Ovary (tissue), 3 donors: ENCODE measurements at regions not wholly inside any gene's neighbourhood (a gene's known extent, or its start where the extent isn't known, plus 50 kb on each side); places are given as distances from the start of the nearest gene placed in this dataset.

Experiments used
- EP300 ChIP-seq: sonication (generic); formaldehyde crosslinking; IDR thresholded peaks from one replicate; pipeline ENCODE4 v1.6.1; 2017; ENCODE audit warnings: antibody characterized with exemption
- POLR2A ChIP-seq: fragments of 450-650 bp; IDR thresholded peaks from one replicate; pipeline ENCODE4 v1.6.1; 2017; ENCODE audit warnings: antibody characterized with exemption, mild to moderate bottlenecking, moderate library complexity
- TF ChIP-seq, protein P1 (sequence below), 3 donors: fragments of 450-650 bp in 2 of 3; fragments of 200-600 bp in 1 of 3; IDR thresholded peaks; one replicate each; pipeline versions ENCODE4 v1.5.1 to v1.8.0; 2016 to 2022; ENCODE audit warnings: antibody characterized with exemption in 3 of 3, mild to moderate bottlenecking in 1 of 3
- donor health status: DM: no; HTN: no; CAD: no.

DNA sequence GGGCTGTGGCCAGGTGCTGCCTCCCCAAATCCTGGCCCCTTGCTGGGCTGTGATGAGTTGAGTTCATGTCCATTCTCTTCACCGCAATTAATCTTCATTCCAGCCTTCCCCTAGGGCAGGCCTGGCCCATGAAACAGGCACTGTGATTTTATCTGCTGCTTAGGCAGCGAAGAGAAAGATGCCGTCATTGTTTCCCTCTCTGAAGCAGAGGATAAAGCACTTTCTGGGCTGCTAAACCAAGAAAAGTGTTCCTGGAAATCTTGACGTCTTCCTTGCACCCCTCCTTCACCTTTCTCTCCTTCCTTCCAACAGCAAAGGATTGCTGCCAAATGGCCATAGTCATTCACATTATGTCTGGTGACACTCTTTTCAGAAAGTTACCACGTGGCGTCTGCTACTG is 265.9 kb downstream of the ZEB1 start:
- TF ChIP-seq, protein P1, sequence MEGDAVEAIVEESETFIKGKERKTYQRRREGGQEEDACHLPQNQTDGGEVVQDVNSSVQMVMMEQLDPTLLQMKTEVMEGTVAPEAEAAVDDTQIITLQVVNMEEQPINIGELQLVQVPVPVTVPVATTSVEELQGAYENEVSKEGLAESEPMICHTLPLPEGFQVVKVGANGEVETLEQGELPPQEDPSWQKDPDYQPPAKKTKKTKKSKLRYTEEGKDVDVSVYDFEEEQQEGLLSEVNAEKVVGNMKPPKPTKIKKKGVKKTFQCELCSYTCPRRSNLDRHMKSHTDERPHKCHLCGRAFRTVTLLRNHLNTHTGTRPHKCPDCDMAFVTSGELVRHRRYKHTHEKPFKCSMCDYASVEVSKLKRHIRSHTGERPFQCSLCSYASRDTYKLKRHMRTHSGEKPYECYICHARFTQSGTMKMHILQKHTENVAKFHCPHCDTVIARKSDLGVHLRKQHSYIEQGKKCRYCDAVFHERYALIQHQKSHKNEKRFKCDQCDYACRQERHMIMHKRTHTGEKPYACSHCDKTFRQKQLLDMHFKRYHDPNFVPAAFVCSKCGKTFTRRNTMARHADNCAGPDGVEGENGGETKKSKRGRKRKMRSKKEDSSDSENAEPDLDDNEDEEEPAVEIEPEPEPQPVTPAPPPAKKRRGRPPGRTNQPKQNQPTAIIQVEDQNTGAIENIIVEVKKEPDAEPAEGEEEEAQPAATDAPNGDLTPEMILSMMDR (IDR thresholded peaks at IDR 0.05) = no peak
- TF ChIP-seq EP300 = no peak
- no peak for TF ChIP-seq POLR2A
